ENCODE measurements at regions not wholly inside any gene's neighbourhood (a gene's known extent, or its start where the extent isn't known, plus 50 kb on each side); places are given as distances from the start of the nearest gene placed in this dataset.

DNA sequence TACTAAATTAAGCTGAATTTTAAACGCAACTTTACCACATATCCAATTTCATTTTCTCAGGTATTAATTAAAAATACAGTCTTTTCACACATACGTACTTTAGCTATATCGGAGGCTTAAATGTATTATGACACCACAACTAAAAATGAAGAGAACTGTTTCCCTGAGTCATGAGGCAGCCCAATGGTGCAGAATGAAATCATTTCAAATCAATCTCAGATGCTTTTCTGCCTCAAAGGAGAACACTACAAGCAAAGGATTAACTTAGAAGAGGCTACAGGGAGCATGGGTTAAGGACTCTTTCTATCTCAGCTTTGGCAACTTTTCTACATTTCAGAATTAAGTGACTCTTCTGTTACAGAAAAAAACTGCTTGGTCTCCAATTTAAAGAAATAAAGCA lies 516.3 kb upstream of the HTR2A start:
- TF ChIP-seq, protein P1, sequence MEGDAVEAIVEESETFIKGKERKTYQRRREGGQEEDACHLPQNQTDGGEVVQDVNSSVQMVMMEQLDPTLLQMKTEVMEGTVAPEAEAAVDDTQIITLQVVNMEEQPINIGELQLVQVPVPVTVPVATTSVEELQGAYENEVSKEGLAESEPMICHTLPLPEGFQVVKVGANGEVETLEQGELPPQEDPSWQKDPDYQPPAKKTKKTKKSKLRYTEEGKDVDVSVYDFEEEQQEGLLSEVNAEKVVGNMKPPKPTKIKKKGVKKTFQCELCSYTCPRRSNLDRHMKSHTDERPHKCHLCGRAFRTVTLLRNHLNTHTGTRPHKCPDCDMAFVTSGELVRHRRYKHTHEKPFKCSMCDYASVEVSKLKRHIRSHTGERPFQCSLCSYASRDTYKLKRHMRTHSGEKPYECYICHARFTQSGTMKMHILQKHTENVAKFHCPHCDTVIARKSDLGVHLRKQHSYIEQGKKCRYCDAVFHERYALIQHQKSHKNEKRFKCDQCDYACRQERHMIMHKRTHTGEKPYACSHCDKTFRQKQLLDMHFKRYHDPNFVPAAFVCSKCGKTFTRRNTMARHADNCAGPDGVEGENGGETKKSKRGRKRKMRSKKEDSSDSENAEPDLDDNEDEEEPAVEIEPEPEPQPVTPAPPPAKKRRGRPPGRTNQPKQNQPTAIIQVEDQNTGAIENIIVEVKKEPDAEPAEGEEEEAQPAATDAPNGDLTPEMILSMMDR (IDR thresholded peaks at IDR 0.05): no peak
- TF ChIP-seq POLR2A (IDR thresholded peaks at IDR 0.05): no peak
